ENCODE measurements at regions not wholly inside any gene's neighbourhood (a gene's known extent, or its start where the extent isn't known, plus 50 kb on each side); places are given as distances from the start of the nearest gene placed in this dataset.

DNA sequence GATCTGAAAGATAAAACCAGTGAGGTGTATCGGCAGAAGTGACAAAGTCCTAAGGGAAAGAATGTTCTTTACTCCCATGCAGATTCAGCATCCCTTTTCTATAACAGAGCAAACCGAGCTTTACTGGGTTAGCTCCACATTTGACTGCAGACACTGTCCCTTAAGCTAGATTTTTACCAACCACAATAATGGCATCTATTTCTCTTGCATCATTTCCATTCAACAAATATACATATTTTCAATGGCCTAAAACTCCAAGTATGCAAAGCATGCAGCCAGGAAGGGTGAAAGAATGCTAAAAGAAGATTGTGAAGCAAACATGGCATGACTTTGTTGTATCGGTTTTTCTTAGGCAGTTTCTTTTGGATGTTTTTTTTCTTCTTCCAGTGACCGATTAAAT, 255.4 kb downstream of the OGFRL1 start:
- Histone ChIP-seq H3K27me3 (replicated peaks; ENCODE audit: insufficient read depth, low read length) (no peaks in the 10 kb centered on the region), H3K36me3 (replicated peaks; ENCODE audit: insufficient read depth, low read length) (no peaks in the 10 kb centered on the region), H3K27ac (ENCODE audit: low read length) (no peak overlapping the region), H3K4me3 (ENCODE audit: low read length) (no peak overlapping the region), H2AFZ (ENCODE audit: low read length) (no peak overlapping the region), H3K9me2 (replicated peaks; ENCODE audit: insufficient read depth, low read length) (no peaks in the 10 kb centered on the region), H3F3A (ENCODE audit: insufficient read depth, low read length) (no peaks in the 10 kb centered on the region), H3K79me2 (ENCODE audit: low read length) (no peaks in the 10 kb centered on the region), H3K9ac (ENCODE audit: low read length) (no peak overlapping the region), H3K9me3 (replicated peaks; ENCODE audit: insufficient read depth, low read length) (no peaks in the 10 kb centered on the region), H3K4me1 (ENCODE audit: low read length) (no peaks in the 10 kb centered on the region), H3K4me2 (ENCODE audit: low read depth, low read length) (no peak overlapping the region), H4K20me1 (ENCODE audit: insufficient read depth, low read length) (no peaks in the 10 kb centered on the region)
- DNase-seq, result no peak
- TF ChIP-seq, protein P1, sequence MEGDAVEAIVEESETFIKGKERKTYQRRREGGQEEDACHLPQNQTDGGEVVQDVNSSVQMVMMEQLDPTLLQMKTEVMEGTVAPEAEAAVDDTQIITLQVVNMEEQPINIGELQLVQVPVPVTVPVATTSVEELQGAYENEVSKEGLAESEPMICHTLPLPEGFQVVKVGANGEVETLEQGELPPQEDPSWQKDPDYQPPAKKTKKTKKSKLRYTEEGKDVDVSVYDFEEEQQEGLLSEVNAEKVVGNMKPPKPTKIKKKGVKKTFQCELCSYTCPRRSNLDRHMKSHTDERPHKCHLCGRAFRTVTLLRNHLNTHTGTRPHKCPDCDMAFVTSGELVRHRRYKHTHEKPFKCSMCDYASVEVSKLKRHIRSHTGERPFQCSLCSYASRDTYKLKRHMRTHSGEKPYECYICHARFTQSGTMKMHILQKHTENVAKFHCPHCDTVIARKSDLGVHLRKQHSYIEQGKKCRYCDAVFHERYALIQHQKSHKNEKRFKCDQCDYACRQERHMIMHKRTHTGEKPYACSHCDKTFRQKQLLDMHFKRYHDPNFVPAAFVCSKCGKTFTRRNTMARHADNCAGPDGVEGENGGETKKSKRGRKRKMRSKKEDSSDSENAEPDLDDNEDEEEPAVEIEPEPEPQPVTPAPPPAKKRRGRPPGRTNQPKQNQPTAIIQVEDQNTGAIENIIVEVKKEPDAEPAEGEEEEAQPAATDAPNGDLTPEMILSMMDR (IDR thresholded peaks at IDR 0.05; ENCODE audit: low read length), result no peak
- TF ChIP-seq EZH2 (optimal IDR thresholded peaks at IDR 0.05; ENCODE audit: low read depth, low read length), result no peak
- TF ChIP-seq EZH2phosphoT487 (IDR thresholded peaks at IDR 0.05; ENCODE audit: low read length), result no peak

- H3K27ac ChIP-seq (ENCODE audit: low read length), result no peak overlapping the region
- no peaks in the 10 kb centered on the region for H3K4me1 ChIP-seq (ENCODE audit: low read length)
- no peaks in the 10 kb centered on the region for H3K36me3 ChIP-seq (replicated peaks; ENCODE audit: insufficient read depth, low read length)
- no peaks in the 10 kb centered on the region for H3K27me3 ChIP-seq (replicated peaks; ENCODE audit: insufficient read depth, low read length)
- no peaks in the 10 kb centered on the region for H3K9me3 ChIP-seq (replicated peaks; ENCODE audit: insufficient read depth, low read length)
- no peak overlapping the region for H3K4me3 ChIP-seq (ENCODE audit: low read length)
- H3K9me2 ChIP-seq (replicated peaks; ENCODE audit: insufficient read depth, low read length), result no peaks in the 10 kb centered on the region
- TF ChIP-seq EZH2 (optimal IDR thresholded peaks at IDR 0.05; ENCODE audit: low read depth, low read length) (no peak), EZH2phosphoT487 (IDR thresholded peaks at IDR 0.05; ENCODE audit: low read length) (no peak)
- TF ChIP-seq, protein P1 (IDR thresholded peaks at IDR 0.05; ENCODE audit: low read length), result no peak
- no peak for DNase-seq
- no peak overlapping the region for H3K4me2 ChIP-seq (ENCODE audit: low read depth, low read length)
- H3K9ac ChIP-seq (ENCODE audit: low read length), result no peak overlapping the region
- no peaks in the 10 kb centered on the region for H4K20me1 ChIP-seq (ENCODE audit: insufficient read depth, low read length)
- no peak overlapping the region for H2AFZ ChIP-seq (ENCODE audit: low read length)
- no peaks in the 10 kb centered on the region for H3K79me2 ChIP-seq (ENCODE audit: low read length)
- no peaks in the 10 kb centered on the region for H3F3A ChIP-seq (ENCODE audit: insufficient read depth, low read length)
Measured at GRCh38 chr6:71544906-71545305, 256.3 kb downstream of the OGFRL1 start.

GRCh38 chr6:71545905-71546304, 257.3 kb downstream of the OGFRL1 start:
- TF ChIP-seq, protein P1 (IDR thresholded peaks at IDR 0.05; ENCODE audit: low read length), result no peak
- TF ChIP-seq EZH2 (optimal IDR thresholded peaks at IDR 0.05; ENCODE audit: low read depth, low read length) (no peak), EZH2phosphoT487 (IDR thresholded peaks at IDR 0.05; ENCODE audit: low read length) (no peak)
- Histone ChIP-seq H4K20me1 (ENCODE audit: insufficient read depth, low read length) (no peaks in the 10 kb centered on the region), H3K4me3 (ENCODE audit: low read length) (no peak overlapping the region), H3K36me3 (replicated peaks; ENCODE audit: insufficient read depth, low read length) (no peaks in the 10 kb centered on the region), H3K9me2 (replicated peaks; ENCODE audit: insufficient read depth, low read length) (no peaks in the 10 kb centered on the region), H3K9me3 (replicated peaks; ENCODE audit: insufficient read depth, low read length) (no peaks in the 10 kb centered on the region), H3K9ac (ENCODE audit: low read length) (no peak overlapping the region), H3K27ac (ENCODE audit: low read length) (no peak overlapping the region), H3K4me2 (ENCODE audit: low read depth, low read length) (no peak overlapping the region), H3K79me2 (ENCODE audit: low read length) (no peaks in the 10 kb centered on the region), H3F3A (ENCODE audit: insufficient read depth, low read length) (no peaks in the 10 kb centered on the region), H2AFZ (ENCODE audit: low read length) (no peak overlapping the region), H3K4me1 (ENCODE audit: low read length) (no peaks in the 10 kb centered on the region), H3K27me3 (replicated peaks; ENCODE audit: insufficient read depth, low read length) (no peaks in the 10 kb centered on the region)
- DNase-seq, result no peak

All from MM.1S (cell line).